ENCODE measurements at regions not wholly inside any gene's neighbourhood (a gene's known extent, or its start where the extent isn't known, plus 50 kb on each side); places are given as distances from the start of the nearest gene placed in this dataset.

DNA sequence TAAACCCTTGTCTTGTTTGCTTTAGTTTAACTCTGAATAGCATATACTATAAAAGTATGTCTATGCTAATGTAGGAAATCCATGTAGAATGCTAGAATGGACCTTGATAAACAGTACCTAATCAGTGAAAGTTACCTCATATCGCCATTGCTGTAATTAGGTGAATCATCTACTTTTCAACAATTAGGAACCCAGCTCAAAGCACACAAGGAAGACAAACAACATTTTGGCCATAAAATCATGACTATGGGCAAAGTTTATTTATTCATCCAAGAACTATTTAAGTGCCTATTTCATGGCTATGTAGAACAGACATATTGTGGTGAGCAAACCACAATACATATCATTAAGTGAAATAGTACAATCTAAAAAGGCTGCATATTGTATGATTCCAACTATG is 1043.2 kb downstream of the BRINP3 start:
- H3K9me3 Mint-ChIP-seq, result peaks cover 4 to 46% (median 12%) of the 10 kb centered on the region in 5 donors
- no peaks in the 10 kb centered on the region for H3K27me3 ChIP-seq (ENCODE audit: insufficient read depth, low read length, poor library complexity, severe bottlenecking)
- no peaks in the 10 kb centered on the region for H3K36me3 ChIP-seq (ENCODE audit: insufficient read depth, low read length)
- POLR2A ChIA-PET, result no interaction called here
- H3K4me3 ChIP-seq (ENCODE audit: low read length), result no peak overlapping the region
- H3K27ac ChIP-seq (ENCODE audit: low read depth, low read length), result no peak overlapping the region
- CTCF ChIA-PET, result no interaction called here
- no peaks in the 10 kb centered on the region for H3K4me1 Mint-ChIP-seq
- H3K4me1 ChIP-seq (ENCODE audit: insufficient read depth, low read length), result no peaks in the 10 kb centered on the region
- DNase-seq, result no peak
- no peak overlapping the region for H3K4me3 Mint-ChIP-seq
- no peaks in the 10 kb centered on the region for H3K9me3 ChIP-seq (ENCODE audit: low read length)
- H3K36me3 Mint-ChIP-seq, result no peaks in the 10 kb centered on the region
- H3K27ac Mint-ChIP-seq, result no peak overlapping the region
- no peaks in the 10 kb centered on the region for H3K27me3 Mint-ChIP-seq

DNA sequence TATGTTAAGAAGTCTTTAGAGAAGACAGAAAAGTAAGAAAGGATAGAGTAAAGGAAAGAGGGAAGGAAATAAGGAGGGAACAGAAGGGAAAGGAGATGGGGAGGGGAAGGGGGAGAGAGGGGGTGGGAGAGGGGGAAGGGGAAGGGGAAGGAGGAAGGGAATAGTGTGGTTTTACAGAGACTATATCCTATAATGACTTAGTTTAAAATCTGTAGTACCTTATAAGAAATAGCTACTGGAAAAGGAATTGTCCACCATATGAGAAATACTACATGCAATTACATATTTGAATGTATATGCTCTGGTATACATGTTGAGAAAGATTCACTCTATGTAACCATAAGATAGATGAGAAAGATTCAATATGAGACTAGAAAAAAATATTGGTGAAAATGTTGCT is 1042.3 kb downstream of the BRINP3 start:
- no peaks in the 10 kb centered on the region for H3K4me1 ChIP-seq (ENCODE audit: insufficient read depth, low read length)
- Mint-ChIP-seq H3K9me3 (peaks cover 4 to 40% (median 14%) of the 10 kb centered on the region in 5 donors), H3K4me1 (no peaks in the 10 kb centered on the region), H3K36me3 (no peaks in the 10 kb centered on the region), H3K4me3 (no peak overlapping the region), H3K27me3 (no peaks in the 10 kb centered on the region), H3K27ac (no peak overlapping the region)
- no peak overlapping the region for H3K4me3 ChIP-seq (ENCODE audit: low read length)
- CTCF ChIA-PET, result no interaction called here
- no peaks in the 10 kb centered on the region for H3K36me3 ChIP-seq (ENCODE audit: insufficient read depth, low read length)
- POLR2A ChIA-PET, result no interaction called here
- no peak for DNase-seq
- no peaks in the 10 kb centered on the region for H3K9me3 ChIP-seq (ENCODE audit: low read length)
- no peak overlapping the region for H3K27ac ChIP-seq (ENCODE audit: low read depth, low read length)
- no peaks in the 10 kb centered on the region for H3K27me3 ChIP-seq (ENCODE audit: insufficient read depth, low read length, poor library complexity, severe bottlenecking)

GRCh38 chr1:189438808-189439207 is 1038.9 kb downstream of the BRINP3 start:
- Mint-ChIP-seq H3K9me3 (peaks cover 2 to 17% (median 5%) of the 10 kb centered on the region in 5 donors), H3K4me1 (no peaks in the 10 kb centered on the region), H3K36me3 (no peaks in the 10 kb centered on the region), H3K4me3 (no peak overlapping the region), H3K27ac (no peak overlapping the region), H3K27me3 (no peaks in the 10 kb centered on the region)
- Histone ChIP-seq H3K9me3 (ENCODE audit: low read length) (no peaks in the 10 kb centered on the region), H3K4me1 (ENCODE audit: insufficient read depth, low read length) (no peaks in the 10 kb centered on the region), H3K4me3 (ENCODE audit: low read length) (no peak overlapping the region), H3K27ac (ENCODE audit: low read depth, low read length) (no peak overlapping the region), H3K36me3 (ENCODE audit: insufficient read depth, low read length) (no peaks in the 10 kb centered on the region), H3K27me3 (ENCODE audit: insufficient read depth, low read length, poor library complexity, severe bottlenecking) (no peaks in the 10 kb centered on the region)
- CTCF ChIA-PET, result no interaction called here
- POLR2A ChIA-PET, result no interaction called here
- DNase-seq, result no peak

DNA sequence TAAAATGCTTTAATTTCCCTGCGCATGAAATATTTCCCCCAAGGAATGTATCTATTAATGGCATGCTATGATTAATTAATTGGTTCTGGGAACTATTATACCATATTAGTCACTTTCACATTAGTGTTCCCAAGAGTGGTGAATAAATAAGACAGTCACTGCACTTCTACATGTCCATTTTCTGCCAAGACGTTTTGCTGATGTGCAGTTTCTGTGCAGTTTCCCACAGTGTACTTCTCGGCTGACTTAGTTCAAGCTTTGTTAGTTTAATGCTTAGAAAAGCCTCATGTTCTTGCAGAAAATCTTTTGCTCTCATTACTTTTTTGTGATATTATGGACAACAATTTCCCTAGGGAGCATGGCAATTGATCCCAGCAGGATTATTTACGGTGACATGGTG is 1014.5 kb downstream of the BRINP3 start:
- Histone ChIP-seq H3K36me3 (ENCODE audit: insufficient read depth, low read length) (no peaks in the 10 kb centered on the region), H3K9me3 (ENCODE audit: low read length) (no peaks in the 10 kb centered on the region), H3K4me1 (ENCODE audit: insufficient read depth, low read length) (no peaks in the 10 kb centered on the region), H3K27ac (ENCODE audit: low read depth, low read length) (no peak overlapping the region), H3K4me3 (ENCODE audit: low read length) (no peak overlapping the region), H3K27me3 (ENCODE audit: insufficient read depth, low read length, poor library complexity, severe bottlenecking) (no peaks in the 10 kb centered on the region)
- peaks cover 7 to 24% (median 20%) of the 10 kb centered on the region in 5 donors for H3K9me3 Mint-ChIP-seq
- no peaks in the 10 kb centered on the region for H3K36me3 Mint-ChIP-seq
- no peak overlapping the region for H3K27ac Mint-ChIP-seq
- DNase-seq, result no peak
- ChIA-PET POLR2A (no interaction called here), CTCF (no interaction called here)
- no peak overlapping the region for H3K4me3 Mint-ChIP-seq
- H3K27me3 Mint-ChIP-seq, result no peaks in the 10 kb centered on the region
- no peaks in the 10 kb centered on the region for H3K4me1 Mint-ChIP-seq

- Mint-ChIP-seq H3K27ac (no peak overlapping the region), H3K4me3 (no peak overlapping the region), H3K4me1 (no peaks in the 10 kb centered on the region), H3K27me3 (no peaks in the 10 kb centered on the region), H3K9me3 (peaks cover 0 to 17% (median 3%) of the 10 kb centered on the region in 5 donors), H3K36me3 (no peaks in the 10 kb centered on the region)
- no peak overlapping the region for H3K27ac ChIP-seq (ENCODE audit: low read depth, low read length)
- no peak for DNase-seq
- ChIA-PET POLR2A (no interaction called here), CTCF (no interaction called here)
- H3K4me3 ChIP-seq (ENCODE audit: low read length), result no peak overlapping the region
- H3K9me3 ChIP-seq (ENCODE audit: low read length), result no peaks in the 10 kb centered on the region
- no peaks in the 10 kb centered on the region for H3K36me3 ChIP-seq (ENCODE audit: insufficient read depth, low read length)
- H3K4me1 ChIP-seq (ENCODE audit: insufficient read depth, low read length), result no peaks in the 10 kb centered on the region
- no peaks in the 10 kb centered on the region for H3K27me3 ChIP-seq (ENCODE audit: insufficient read depth, low read length, poor library complexity, severe bottlenecking)
Observed at GRCh38 chr1:189496768-189497167, 980.9 kb downstream of the BRINP3 start.

DNA sequence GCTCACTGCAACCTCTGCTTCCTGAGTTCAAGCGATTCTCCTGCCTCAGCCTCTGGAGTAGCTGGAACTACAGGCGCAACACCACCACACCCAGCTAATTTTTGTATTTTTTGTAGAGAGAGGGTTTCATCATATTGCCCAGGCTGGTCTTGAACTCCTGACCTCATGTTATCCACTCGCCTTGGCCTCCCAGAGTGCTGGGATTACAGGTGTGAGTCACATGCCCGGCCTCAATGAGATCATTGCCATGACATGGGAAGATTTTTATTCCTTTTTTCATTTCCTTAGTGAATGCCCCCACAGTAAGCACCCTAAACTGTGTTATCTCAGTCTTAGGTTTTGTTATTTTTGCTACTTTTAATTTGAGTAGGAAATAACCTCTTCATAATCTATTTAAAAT is 977.9 kb downstream of the BRINP3 start:
- Mint-ChIP-seq H3K4me1 (no peaks in the 10 kb centered on the region), H3K27ac (no peak overlapping the region), H3K4me3 (no peak overlapping the region), H3K36me3 (no peaks in the 10 kb centered on the region), H3K27me3 (no peaks in the 10 kb centered on the region), H3K9me3 (peaks cover 4 to 12% (median 7%) of the 10 kb centered on the region in 5 donors)
- ChIA-PET CTCF (no interaction called here), POLR2A (no interaction called here)
- Histone ChIP-seq H3K4me3 (ENCODE audit: low read length) (no peak overlapping the region), H3K4me1 (ENCODE audit: insufficient read depth, low read length) (no peaks in the 10 kb centered on the region), H3K27ac (ENCODE audit: low read depth, low read length) (no peak overlapping the region), H3K36me3 (ENCODE audit: insufficient read depth, low read length) (no peaks in the 10 kb centered on the region), H3K27me3 (ENCODE audit: insufficient read depth, low read length, poor library complexity, severe bottlenecking) (no peaks in the 10 kb centered on the region), H3K9me3 (ENCODE audit: low read length) (no peaks in the 10 kb centered on the region)
- no peak for DNase-seq

GRCh38 chr1:189500778-189501177 is 976.9 kb downstream of the BRINP3 start:
- Histone ChIP-seq H3K4me1 (ENCODE audit: insufficient read depth, low read length) (no peaks in the 10 kb centered on the region), H3K27me3 (ENCODE audit: insufficient read depth, low read length, poor library complexity, severe bottlenecking) (no peaks in the 10 kb centered on the region), H3K27ac (ENCODE audit: low read depth, low read length) (no peak overlapping the region), H3K36me3 (ENCODE audit: insufficient read depth, low read length) (no peaks in the 10 kb centered on the region), H3K9me3 (ENCODE audit: low read length) (no peaks in the 10 kb centered on the region), H3K4me3 (ENCODE audit: low read length) (no peak overlapping the region)
- H3K27me3 Mint-ChIP-seq, result no peaks in the 10 kb centered on the region
- no peak overlapping the region for H3K4me3 Mint-ChIP-seq
- POLR2A ChIA-PET, result no interaction called here
- CTCF ChIA-PET, result no interaction called here
- H3K9me3 Mint-ChIP-seq, result peaks cover 5 to 13% (median 10%) of the 10 kb centered on the region in 5 donors
- H3K4me1 Mint-ChIP-seq, result no peaks in the 10 kb centered on the region
- no peak for DNase-seq
- H3K36me3 Mint-ChIP-seq, result no peaks in the 10 kb centered on the region
- H3K27ac Mint-ChIP-seq, result no peak overlapping the region

DNA sequence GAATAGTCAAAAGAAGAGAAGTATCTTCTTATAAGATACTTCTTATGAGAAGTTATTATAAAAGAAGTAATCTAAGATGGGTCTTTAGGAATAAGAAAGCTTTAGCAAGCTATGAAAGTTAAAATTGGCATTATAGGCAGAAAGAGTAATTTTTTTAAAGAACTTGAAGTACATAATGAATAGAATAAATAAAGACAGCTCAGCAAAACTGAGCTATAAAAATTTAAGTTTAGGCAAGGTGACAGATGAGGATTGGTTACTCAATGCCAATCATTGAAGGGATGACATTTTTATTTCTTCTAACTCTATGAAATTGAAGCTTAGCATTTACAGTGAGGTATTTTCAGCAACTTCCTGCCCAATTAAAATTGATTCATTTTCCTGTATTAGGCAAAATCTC is 966.8 kb downstream of the BRINP3 start:
- Mint-ChIP-seq H3K4me3 (no peak overlapping the region), H3K36me3 (no peaks in the 10 kb centered on the region), H3K27me3 (no peaks in the 10 kb centered on the region), H3K27ac (no peak overlapping the region), H3K9me3 (peaks cover 14 to 40% (median 19%) of the 10 kb centered on the region in 5 donors), H3K4me1 (no peaks in the 10 kb centered on the region)
- H3K4me3 ChIP-seq (ENCODE audit: low read length), result no peak overlapping the region
- POLR2A ChIA-PET, result no interaction called here
- H3K9me3 ChIP-seq (ENCODE audit: low read length), result no peaks in the 10 kb centered on the region
- CTCF ChIA-PET, result interaction anchor here (0.9 kb wide), 1 partner anchor 9 kb away, joined by 3 read pairs; no protein-coding TSS in a partner anchor
- no peaks in the 10 kb centered on the region for H3K36me3 ChIP-seq (ENCODE audit: insufficient read depth, low read length)
- H3K27ac ChIP-seq (ENCODE audit: low read depth, low read length), result no peak overlapping the region
- no peak for DNase-seq
- no peaks in the 10 kb centered on the region for H3K4me1 ChIP-seq (ENCODE audit: insufficient read depth, low read length)
- H3K27me3 ChIP-seq (ENCODE audit: insufficient read depth, low read length, poor library complexity, severe bottlenecking), result no peaks in the 10 kb centered on the region

DNA sequence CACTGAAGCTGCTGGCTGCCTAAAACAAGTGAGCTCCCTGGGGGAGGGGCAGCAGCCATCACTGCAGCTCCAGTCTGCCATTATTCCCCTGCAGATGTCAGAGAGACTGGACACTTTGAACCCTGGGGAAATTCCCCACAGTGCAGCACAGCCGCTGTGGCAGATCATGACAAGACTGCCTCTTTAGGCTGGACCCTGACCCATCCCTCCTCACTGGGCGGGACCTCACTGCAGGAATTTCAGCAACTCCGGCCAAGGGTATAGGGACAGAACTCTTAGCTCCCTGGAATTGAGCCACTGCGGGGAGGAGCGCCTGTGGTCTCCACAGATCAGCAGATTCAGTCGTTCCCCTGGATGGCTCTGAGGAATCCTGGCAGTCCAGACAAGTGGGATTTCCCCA is 964.6 kb downstream of the BRINP3 start:
- Mint-ChIP-seq H3K27ac (no peak overlapping the region), H3K4me1 (no peaks in the 10 kb centered on the region), H3K9me3 (peaks cover 13 to 48% (median 22%) of the 10 kb centered on the region in 5 donors), H3K36me3 (no peaks in the 10 kb centered on the region), H3K4me3 (no peak overlapping the region), H3K27me3 (no peaks in the 10 kb centered on the region)
- H3K4me1 ChIP-seq (ENCODE audit: insufficient read depth, low read length), result no peaks in the 10 kb centered on the region
- DNase-seq, result no peak
- ChIA-PET CTCF (no interaction called here), POLR2A (no interaction called here)
- no peaks in the 10 kb centered on the region for H3K27me3 ChIP-seq (ENCODE audit: insufficient read depth, low read length, poor library complexity, severe bottlenecking)
- no peak overlapping the region for H3K4me3 ChIP-seq (ENCODE audit: low read length)
- no peaks in the 10 kb centered on the region for H3K36me3 ChIP-seq (ENCODE audit: insufficient read depth, low read length)
- H3K27ac ChIP-seq (ENCODE audit: low read depth, low read length), result no peak overlapping the region
- H3K9me3 ChIP-seq (ENCODE audit: low read length), result no peaks in the 10 kb centered on the region
